ENCODE measurements at regions not wholly inside any gene's neighbourhood (a gene's known extent, or its start where the extent isn't known, plus 50 kb on each side); places are given as distances from the start of the nearest gene placed in this dataset.

DNA sequence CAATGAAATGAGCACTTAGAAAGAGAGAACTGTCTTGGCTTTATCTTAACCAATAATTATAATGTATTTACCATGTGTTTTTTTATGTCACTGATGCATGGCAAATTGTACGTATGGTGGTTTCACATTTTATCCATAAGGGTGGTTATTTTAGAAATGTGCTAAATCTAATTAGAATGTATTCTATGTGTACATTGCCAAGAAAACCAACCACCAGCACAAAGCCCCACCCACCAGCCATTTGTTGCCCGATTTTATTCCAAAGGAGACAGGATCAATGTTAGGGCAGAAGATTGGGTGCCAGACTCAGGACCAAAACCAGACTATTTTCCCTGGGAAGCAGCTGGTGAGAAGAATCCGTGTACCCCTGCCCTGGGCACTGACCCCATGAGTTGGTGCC lies 63.0 kb upstream of the SOX1 start:
- no peaks in the 10 kb centered on the region for H3K36me3 ChIP-seq
- intact Hi-C loops (cut with DNase I) = no loop called here
- TF ChIP-seq, protein P1, sequence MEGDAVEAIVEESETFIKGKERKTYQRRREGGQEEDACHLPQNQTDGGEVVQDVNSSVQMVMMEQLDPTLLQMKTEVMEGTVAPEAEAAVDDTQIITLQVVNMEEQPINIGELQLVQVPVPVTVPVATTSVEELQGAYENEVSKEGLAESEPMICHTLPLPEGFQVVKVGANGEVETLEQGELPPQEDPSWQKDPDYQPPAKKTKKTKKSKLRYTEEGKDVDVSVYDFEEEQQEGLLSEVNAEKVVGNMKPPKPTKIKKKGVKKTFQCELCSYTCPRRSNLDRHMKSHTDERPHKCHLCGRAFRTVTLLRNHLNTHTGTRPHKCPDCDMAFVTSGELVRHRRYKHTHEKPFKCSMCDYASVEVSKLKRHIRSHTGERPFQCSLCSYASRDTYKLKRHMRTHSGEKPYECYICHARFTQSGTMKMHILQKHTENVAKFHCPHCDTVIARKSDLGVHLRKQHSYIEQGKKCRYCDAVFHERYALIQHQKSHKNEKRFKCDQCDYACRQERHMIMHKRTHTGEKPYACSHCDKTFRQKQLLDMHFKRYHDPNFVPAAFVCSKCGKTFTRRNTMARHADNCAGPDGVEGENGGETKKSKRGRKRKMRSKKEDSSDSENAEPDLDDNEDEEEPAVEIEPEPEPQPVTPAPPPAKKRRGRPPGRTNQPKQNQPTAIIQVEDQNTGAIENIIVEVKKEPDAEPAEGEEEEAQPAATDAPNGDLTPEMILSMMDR (IDR thresholded peaks at IDR 0.05) = no peak
- no peak for ATAC-seq
- no peak for DNase-seq
- H3K9me3 ChIP-seq = no peaks in the 10 kb centered on the region
- no peaks in the 10 kb centered on the region for H3K27me3 ChIP-seq (ENCODE audit: low read depth)
- no peak overlapping the region for H3K4me3 ChIP-seq
- no peak overlapping the region for H3K27ac ChIP-seq
- H3K4me1 ChIP-seq = no peaks in the 10 kb centered on the region

DNA sequence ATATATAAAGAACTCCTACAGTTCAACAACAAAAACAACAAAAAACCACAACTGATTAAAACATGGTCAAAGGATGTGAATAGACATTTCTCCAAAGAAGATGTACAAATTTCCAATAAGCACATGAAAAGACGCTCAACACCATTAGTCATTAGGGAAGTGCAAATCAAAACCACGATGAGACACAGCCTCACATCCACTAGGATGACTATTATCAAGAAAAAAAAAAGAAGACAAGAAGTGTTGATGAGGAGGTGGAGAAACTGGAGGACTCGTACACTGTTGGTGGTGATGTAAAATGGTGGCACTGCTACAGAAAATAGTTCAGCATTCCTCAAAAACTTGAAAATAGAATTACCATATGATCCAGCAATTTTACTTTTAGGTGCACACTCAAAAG lies 61.0 kb upstream of the SOX1 start:
- H3K9me3 ChIP-seq = no peaks in the 10 kb centered on the region
- ATAC-seq = no peak
- H3K36me3 ChIP-seq = no peaks in the 10 kb centered on the region
- H3K27me3 ChIP-seq (ENCODE audit: low read depth) = no peaks in the 10 kb centered on the region
- intact Hi-C loops (cut with DNase I) = no loop called here
- no peak for DNase-seq
- H3K27ac ChIP-seq = no peak overlapping the region
- TF ChIP-seq, protein P1 (IDR thresholded peaks at IDR 0.05) = no peak
- no peak overlapping the region for H3K4me3 ChIP-seq
- H3K4me1 ChIP-seq = no peaks in the 10 kb centered on the region

DNA sequence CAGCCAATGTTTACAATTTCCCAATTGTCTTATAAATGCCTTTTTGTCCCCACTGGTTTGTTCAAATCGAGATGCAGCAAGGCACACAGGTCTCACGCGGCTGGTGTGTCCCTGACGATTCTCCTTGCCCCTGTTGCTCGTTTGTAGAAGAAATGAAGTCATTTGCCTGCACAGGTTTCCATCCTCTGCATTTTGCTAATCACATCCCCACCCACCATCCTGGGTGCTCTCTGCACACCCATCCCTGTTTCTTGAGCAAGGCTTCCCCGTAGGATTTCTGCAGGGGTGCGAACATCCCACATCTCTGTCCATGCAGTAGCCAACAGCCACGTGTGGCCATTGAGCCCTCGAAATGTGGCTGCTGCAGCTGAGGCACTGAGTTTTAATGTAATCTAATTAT lies 59.8 kb upstream of the SOX1 start:
- no peak overlapping the region for H3K27ac ChIP-seq
- DNase-seq (no peak), ATAC-seq (no peak)
- no peaks in the 10 kb centered on the region for H3K36me3 ChIP-seq
- intact Hi-C loops (cut with DNase I) = no loop called here
- TF ChIP-seq, protein P1 (IDR thresholded peaks at IDR 0.05) = no peak
- H3K4me3 ChIP-seq = no peak overlapping the region
- H3K27me3 ChIP-seq (ENCODE audit: low read depth) = no peaks in the 10 kb centered on the region
- H3K4me1 ChIP-seq = no peaks in the 10 kb centered on the region
- H3K9me3 ChIP-seq = no peaks in the 10 kb centered on the region

DNA sequence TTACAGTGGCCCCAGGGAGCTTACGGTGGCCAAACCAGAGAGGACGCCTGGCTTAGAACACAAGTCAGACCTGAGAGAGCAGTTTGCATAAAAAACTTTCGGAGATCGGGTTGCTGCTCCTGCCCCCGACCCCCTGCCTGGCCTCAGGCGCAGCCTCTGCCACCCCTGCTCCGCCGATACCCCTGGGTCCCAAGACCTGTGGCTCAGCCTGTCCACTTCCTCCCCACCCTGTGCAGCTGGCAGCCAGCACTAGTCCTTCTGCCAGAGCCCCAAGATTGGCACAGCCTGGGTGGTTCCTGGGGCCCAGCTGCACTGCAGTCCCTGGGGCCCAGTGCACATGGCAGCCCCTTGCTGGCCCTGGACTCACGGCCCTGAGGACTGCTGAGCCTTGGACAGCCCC lies 56.2 kb upstream of the SOX1 start:
- no peak for DNase-seq
- intact Hi-C loops (cut with DNase I) = no loop called here
- no peak for ATAC-seq
- Histone ChIP-seq H3K4me1 (no peaks in the 10 kb centered on the region), H3K9me3 (no peaks in the 10 kb centered on the region), H3K36me3 (no peaks in the 10 kb centered on the region), H3K27me3 (ENCODE audit: low read depth) (no peaks in the 10 kb centered on the region), H3K4me3 (no peak overlapping the region), H3K27ac (no peak overlapping the region)
- TF ChIP-seq, protein P1 (IDR thresholded peaks at IDR 0.05) = no peak

DNA sequence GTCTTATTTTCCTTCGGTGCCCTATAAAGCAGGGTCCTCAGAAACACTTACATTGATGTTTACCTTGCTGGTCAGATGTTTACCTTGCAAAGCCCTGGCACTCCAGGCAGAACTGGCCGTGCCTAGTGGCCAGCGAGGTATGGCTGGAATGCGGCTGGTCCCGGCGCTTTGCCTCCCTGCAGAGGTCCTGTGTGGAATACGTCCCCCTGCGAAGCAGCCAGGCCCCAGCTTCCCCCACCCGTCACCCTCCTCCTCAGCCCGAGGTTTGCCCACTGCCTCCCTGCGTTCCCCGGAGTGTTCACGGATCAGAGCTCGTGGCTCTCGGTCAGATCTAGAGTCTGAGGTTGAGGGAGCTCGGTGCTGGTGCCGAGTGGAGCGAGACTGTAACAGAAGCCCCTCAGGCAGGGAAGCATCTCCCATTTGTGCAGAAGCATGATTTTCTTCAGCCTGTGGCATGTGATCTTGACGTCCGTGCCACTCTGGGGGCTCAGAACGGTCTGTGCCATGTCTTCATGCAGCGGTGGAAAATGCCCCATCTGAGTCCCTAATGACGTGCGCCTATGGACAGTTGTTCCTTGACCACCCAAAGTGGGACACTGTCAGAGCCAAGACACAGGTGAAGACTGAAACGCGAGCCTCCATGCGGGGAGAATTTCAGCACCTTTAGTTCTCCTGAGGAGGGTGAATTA lies 54.8 kb upstream of the SOX1 start:
- Histone ChIP-seq H3K36me3 (no peaks in the 10 kb centered on the region), H3K4me1 (no peaks in the 10 kb centered on the region), H3K4me3 (no peak overlapping the region), H3K9me3 (no peaks in the 10 kb centered on the region), H3K27ac (no peak overlapping the region), H3K27me3 (ENCODE audit: low read depth) (no peaks in the 10 kb centered on the region)
- peak; percentile 83 for DNase-seq
- ATAC-seq = peak; percentile 95 to 96
- TF ChIP-seq, protein P1 (IDR thresholded peaks at IDR 0.05) = no peak
- intact Hi-C loops (cut with DNase I) = no loop called here

Data from lower lobe of right lung (tissue), 2 donors.